ENCODE measurements at regions not wholly inside any gene's neighbourhood (a gene's known extent, or its start where the extent isn't known, plus 50 kb on each side); places are given as distances from the start of the nearest gene placed in this dataset.

- no peak for DNase-seq (ENCODE audit: low read depth in 2 of 2)
Measured at GRCh38 chr10:28783087-28783486, 105.8 kb downstream of the BAMBI start.

DNA sequence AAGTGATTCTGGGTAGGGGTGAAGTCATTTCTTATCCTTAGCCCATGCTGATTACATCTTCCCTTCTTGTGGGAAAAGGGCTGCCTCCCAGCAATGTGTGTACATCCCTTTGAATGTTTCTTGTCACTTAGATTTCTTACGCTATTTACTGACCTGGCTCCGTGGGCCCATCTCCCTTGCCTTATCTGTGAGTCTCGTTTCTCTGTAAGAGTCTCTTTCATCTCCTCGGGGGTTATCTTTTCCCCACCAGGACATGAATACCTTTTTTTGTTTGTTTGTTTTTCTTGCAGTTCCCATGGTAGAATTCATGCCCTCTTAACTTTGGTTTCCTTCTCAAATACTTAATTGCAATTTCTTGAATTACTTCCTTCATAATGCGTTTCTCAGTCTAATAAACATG is 107.7 kb downstream of the BAMBI start:
- DNase-seq (ENCODE audit: low read depth in 2 of 2) = no peak

DNA sequence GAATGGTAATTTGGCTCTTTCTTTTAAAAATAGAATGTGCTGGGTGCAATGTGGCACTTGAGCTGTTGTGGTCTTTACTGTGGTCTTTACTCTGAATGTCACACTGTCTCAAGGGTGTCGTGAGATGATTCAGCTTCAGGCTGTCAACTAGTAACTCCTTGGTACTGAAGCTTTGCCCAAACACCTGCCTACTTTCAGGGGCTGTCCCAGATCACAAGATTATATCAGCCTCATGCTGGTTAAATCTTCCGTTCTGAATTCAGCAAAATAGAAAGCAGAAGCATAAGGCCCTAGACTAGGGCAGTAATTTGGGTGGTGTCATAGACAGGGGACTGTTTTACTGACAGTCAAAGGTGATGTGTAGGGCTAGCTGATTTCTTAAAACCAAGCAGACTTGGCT is 110.9 kb downstream of the BAMBI start:
- DNase-seq (ENCODE audit: low read depth in 2 of 2) = no peak

DNA sequence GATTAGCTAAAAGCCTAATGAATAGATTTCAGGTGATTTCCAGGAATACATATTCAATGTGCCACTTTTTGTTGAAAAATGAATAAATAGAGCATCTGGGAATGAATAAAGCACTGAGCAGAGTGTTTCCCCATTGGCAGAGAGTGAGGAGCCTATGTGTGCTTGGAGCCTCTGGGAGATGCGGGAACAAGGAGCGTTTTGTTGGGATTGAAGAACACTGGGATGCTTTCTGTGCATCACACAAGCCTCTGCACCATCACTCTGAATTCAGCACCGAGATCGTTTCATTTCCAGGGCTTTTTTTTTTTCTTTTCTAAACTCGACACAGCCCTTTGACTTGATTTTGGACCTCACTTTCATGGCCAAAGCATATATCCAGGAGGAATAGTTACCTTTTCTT is 111.4 kb downstream of the BAMBI start:
- DNase-seq (ENCODE audit: low read depth in 2 of 2) = no peak

DNA sequence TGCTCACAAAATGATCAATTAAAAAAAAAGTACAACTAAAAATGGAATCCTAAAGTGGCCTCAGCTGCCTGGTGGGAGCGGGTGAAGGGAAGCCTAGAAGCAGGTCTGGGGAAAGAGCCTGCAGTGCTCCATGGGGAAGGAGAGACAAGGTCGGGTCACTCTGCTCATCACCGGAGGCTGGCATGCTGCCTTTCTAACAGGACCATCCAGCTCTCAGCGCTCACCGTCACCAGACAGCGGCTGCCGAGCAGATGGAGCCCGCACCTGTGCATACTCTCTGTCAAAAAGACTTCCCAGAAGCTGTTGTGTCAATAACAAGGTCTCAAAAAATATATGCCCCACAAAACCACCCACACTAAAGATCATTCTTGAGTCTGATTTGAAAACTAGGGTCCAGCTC is 112.8 kb downstream of the BAMBI start:
- no peak for DNase-seq (ENCODE audit: low read depth in 2 of 2)

DNA sequence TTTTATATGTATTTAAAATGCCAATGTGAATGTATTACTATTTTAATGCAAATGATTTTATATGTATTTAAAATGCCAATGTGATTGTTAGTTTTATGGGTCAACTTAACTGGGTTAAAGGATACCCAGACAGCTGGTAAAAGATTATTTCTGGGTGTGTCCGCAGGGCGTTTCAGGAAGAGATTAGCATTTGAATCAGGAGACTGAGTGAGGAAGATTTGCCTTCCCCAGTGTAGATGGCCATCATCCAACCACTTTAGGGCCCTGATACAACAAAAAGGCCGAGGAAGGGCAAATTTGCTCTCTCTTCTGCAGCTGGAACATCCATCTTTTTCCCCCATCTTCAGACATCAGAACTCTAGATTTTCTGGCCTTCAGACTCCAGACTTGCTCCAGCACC is 116.2 kb downstream of the BAMBI start:
- DNase-seq (ENCODE audit: low read depth in 2 of 2) = no peak

DNA sequence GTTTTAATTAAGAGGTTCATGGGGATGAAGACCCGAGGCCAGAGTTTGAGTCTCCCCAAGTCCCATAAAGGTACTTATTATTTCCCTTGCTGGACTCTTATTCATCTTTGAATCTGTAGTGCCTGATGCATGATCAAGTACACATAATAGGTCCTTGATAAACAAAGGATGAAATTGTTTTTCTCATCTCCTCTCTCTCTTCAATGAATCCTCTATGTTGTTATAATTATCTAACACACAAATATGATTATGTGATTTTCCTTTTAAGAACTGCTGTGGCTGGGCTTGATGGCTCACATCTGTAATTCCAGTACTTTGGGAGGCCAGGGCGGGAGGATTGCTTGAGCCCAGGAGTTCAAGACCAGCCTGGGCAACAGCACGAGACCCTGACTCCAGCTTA is 117.7 kb downstream of the BAMBI start:
- DNase-seq (ENCODE audit: low read depth in 2 of 2) = no peak

GRCh38 chr10:28796606-28797512 is 119.5 kb downstream of the BAMBI start:
- DNase-seq (ENCODE audit: low read depth in 2 of 2) = no peak

- DNase-seq (ENCODE audit: low read depth in 2 of 2) = no peak
Measured at GRCh38 chr10:28797904-28798371, 120.6 kb downstream of the BAMBI start.

- DNase-seq (ENCODE audit: low read depth in 2 of 2) = no peak
Measured at GRCh38 chr10:28798428-28798955, 121.2 kb downstream of the BAMBI start.

DNA sequence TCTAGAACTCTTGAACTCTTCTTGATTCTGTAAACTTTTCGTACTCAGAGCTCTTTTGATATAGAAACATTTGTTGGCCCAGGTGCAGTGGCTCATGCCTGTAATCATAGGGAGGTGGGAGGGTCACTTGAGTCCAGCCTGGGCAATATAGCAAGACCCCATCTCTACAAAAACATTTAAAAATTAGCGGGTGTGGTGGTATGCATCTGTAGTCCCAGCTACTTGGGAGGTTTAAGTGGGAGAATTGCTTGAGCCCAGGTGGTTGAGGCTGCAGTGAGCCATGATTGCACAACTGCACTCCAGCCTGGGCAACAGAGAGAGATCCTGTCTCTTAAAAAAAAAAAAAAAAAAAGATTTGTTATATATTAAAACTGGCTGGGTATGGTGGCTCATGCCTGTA is 121.6 kb downstream of the BAMBI start:
- DNase-seq (ENCODE audit: low read depth in 2 of 2) = no peak

DNA sequence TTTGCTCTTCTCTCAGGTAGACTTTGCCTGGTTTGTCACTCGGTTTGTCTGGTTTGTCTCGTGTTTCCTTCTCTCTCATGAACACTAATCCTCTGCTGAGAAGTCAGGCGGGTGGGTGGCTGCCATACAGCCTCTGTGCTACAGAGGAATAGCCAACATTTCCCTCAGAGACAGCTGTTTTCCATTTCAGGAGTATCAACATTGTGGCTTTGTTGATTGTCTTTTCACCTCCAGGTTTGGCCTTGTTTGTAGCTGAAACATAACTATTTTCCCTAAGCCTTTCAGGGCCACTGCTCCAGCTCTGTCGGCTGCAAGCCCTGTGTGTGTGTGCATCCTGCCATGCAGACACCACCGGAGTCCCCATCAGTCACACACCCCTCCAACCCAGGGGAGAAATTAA is 122.8 kb downstream of the BAMBI start:
- no peak for DNase-seq (ENCODE audit: low read depth in 2 of 2)

DNA sequence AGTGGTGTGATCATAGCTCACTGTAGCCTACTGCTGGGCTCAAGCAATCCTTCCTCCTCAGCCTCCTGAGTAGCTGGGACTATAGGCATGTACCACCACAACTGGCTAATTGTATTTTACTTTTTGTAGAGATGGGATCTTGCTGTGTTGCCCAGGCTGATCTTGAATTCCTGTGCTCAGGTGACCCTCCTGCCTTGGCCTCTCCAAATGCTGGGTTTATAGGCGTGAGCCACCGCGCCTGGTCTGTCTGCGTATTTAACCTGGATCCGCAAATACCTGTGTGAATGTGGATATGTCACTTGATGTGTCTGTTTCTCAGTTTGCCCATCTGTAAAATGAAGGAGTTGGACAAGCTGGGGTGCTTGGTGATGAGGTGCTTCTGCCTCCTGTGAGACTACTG is 123.9 kb downstream of the BAMBI start:
- no peak for DNase-seq (ENCODE audit: low read depth in 2 of 2)

DNA sequence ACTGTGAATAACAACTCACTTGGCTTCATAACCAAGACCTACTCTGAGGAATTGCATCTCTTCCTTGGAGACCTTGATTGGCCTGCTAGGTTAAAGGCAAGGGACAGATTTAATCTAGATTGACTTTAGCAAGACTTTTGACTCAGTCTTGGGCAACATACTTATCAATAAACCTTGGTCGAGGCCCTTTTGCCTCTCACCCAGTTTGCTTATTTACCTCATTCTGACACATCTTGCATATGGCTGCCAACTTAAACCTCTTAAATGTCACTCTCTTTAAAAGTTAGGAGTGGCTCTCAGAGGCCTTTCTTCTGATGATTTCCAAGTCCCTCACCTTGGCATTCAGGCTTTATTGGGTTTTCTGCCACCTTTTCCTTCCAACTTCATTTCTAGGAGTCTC is 124.5 kb downstream of the BAMBI start:
- no peak for DNase-seq (ENCODE audit: low read depth in 2 of 2)

- DNase-seq (ENCODE audit: low read depth in 2 of 2) = no peak
Measured at GRCh38 chr10:28805390-28805789, 128.1 kb downstream of the BAMBI start.

DNA sequence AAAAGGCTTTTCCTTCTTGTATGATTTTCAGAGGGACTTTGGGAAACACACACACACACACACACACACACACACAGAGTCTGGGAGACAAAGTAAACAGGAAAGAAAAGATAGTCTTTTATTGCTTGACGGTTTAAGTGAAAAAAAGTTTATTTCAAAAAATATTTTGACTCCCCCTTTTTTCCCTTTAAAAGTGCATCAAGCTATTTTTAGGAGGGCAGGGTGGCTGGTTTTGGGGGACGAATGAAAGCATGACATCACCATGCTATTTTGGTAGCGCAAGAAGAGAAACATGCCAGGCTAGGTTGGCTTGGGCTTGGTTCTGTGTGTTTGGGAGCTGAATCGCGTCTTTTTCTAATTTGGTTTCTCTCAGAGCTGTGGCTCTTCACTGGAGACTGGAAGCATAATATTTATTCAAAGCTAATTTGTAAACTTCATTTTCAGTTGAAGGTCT is 129.2 kb downstream of the BAMBI start:
- no peak for DNase-seq (ENCODE audit: low read depth in 2 of 2)

DNA sequence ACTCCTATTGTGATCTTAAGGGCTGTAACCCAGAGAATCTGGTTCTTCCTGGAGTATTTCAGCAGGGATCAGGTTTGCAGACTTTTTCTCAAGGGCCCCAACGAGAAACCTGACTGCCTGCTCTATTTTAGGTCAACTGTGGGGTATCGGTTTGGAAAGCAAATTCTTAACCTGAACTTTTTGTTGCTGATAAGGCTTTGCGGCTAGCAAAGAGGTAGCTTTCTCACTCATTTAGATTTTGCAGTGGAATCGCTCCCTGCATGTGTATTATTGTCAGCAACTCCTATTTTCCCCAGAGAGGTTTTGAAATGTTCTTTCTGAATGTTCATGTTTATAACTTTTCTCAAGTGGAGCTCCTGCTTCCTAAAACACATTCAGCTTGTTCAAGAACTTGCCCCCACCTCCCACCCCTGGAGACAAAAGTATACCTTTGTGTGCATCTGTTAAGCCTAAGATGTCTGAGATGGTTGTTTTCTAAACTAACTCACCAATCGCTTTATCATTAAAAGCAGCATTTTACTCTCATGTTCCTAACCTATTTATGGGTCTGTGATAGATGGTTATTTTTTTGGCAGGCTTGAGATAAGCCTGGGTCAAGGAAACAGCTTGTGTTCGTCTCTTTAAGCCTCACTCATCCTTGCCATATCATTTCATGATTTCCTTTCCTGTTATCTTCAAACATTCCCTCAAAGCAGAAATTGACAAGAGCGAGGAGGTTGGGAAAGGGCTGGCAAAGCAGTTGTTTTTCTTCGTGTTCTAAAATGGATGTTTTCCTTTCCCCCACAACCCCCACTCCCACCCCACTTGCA is 129.8 kb downstream of the BAMBI start:
- no peak for DNase-seq (ENCODE audit: low read depth in 2 of 2)

DNA sequence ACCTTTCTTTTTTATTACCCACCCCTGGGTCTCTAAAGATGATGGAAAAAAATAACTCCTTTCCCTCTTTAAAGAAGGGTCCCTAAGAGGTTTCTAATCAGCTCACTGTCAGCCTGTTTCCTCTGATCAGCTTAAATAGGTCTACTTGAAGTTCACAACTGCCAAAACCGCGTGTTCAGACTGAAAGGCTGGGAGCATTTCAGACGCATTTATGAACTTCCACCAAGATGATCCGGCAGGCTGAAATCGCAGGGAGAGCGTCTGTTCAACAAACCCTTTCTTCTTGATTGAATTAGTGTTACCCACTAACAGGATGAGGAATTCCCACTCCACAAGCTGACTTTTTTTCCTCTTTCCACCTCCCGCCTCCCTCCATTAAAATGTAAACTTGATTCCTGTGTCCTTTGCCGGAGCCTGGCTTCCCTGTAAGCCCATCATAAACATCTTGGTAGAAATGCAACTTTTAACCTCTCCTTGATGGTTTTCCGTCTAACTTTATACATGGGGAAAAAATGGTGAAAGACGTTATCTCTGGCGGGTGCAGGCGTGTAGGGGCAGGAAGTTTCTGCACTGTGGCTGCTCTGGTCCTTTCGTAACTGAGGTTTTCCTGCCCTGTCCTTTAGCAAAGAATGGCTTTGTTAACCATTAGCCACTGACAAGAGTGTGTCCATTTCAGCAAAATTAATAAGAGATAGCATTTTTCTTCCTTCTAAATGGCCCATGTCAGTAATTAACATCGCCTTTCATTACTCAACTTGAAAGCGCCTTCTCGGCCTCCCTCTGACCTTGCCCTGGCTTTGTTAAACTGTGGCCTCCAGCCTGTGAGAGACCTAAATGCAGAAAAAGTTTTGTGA is 130.7 kb downstream of the BAMBI start:
- no peak for DNase-seq (ENCODE audit: low read depth in 2 of 2)

- no peak for DNase-seq (ENCODE audit: low read depth in 2 of 2)
Measured at GRCh38 chr10:28808693-28809092, 131.4 kb downstream of the BAMBI start.

DNA sequence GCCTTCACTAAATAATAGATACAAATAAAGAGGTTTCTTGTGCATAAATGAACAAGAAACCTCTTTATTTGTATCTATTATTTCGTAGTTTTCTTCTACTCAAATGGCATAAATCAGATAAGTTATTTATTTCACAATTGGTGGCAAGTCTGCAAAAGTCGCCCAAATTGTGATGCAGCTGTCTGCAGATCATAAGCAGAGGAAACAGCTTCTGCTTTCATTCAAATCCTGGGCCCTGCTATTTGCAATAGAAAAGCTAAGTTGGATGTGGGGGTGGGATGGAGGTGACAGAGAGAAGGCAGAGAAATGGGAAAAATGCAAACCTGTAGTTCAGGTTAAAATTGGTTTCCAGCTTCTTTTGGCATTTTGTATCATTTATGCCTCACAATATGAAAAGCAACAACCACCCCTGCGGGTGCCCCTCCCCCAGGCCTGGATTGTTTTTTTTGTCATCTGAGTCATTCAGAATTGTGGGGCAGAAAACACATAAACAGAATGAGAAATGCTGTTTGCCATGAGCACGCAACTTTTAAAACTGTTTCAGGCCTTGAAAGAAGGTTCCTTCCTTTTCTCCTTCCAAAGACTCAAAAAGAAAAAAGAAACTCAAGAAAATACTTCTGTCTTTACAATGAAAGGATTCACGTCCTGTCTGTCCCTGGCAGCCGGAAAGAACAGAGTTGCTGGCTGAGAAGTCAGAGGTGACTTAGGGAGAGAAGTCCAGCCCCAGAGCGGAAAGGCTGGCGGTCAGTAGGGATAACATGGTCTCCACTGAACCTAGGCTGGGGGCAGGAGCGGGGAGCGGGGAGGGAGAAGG is 132.9 kb downstream of the BAMBI start:
- DNase-seq (ENCODE audit: low read depth in 2 of 2) = no peak

All from stimulated activated CD8-positive, alpha-beta memory T cell treated with anti-CD3 and anti-CD28 coated beads, Interleukin-2, amount 100 ng/mL, for 48 hours (primary cell).